Jurkat, Clone E6-1 (cell line): ENCODE measurements at regions not wholly inside any gene's neighbourhood (a gene's known extent, or its start where the extent isn't known, plus 50 kb on each side); places are given as distances from the start of the nearest gene placed in this dataset.

Source experiments
- DNase-seq: peaks from one replicate; pipeline ENCODE4 v3.0.0-alpha.2; 2011; ENCODE audit warnings: low read depth, low spot score
- H3K4me3 ChIP-seq: 2 replicates; pipeline ENCODE4 v1.5.1; 2011; ENCODE audit warnings: mild to moderate bottlenecking, low read length, control low read depth, moderate library complexity

DNA sequence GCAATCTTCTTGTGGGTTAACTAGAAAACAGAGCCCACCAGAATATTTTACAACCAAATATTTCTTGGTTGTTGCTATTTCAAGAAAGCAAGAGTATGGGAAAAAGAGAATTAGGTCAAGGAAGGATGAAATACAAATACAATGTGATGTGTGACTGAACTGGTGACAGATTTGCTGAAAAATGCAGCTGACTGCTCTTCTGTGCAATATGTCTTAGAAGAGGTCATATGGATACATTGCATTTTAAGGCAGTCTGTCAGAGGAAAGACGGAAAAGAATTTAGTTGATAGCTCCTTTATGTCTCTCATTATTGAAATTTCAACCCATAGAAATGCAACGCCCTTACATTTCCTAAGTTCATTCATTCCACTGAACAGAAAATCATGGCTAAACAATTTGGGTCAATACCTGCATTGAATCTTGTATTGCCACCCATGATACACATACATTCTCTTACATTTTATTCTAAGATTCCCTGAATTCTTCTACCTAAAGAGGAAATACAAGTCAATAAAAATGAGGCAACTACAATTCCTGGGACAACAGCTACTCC, 423.1 kb downstream of the ADAM29 start:
- DNase-seq, result no peak
- no peak overlapping the region for H3K4me3 ChIP-seq

DNA sequence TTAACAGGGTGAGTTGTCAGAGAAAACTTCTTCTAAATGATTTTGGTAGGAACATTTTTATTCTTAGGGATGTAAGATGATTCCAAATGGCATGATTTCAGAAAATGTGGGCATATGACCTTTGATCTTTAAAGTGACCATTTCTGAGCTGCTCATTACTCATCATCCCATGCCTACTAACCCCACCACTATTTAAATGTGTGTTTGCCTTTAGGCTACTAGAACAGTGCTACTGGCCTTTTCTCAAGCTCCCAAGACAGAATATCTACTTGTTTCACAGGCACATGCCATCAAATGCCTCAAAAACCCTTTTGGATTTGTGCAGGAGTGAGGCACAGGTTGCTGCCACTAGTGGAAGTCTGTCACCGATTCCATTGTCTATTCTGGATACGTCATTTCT, 428.2 kb downstream of the ADAM29 start:
- no peak overlapping the region for H3K4me3 ChIP-seq
- no peak for DNase-seq

DNA sequence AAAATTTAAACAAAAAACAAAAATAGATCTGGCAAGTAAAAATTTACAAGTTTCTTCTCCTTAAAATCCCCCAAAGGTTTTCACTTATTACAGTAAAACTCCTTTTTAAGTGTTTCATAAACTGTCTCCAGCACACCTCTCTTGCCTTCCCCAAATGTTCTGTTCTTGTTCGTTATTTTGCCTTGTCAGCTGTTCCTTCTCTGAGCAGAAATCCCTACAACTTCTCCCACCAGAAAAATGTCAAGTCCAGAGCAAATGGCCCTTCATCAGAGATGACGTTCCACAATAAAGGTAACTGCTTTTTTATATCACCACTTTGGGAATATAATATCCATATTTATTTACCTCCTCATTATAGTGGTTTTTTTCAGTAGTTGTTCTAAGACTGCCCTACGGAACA, 432.1 kb downstream of the ADAM29 start:
- no peak overlapping the region for H3K4me3 ChIP-seq
- no peak for DNase-seq

DNA sequence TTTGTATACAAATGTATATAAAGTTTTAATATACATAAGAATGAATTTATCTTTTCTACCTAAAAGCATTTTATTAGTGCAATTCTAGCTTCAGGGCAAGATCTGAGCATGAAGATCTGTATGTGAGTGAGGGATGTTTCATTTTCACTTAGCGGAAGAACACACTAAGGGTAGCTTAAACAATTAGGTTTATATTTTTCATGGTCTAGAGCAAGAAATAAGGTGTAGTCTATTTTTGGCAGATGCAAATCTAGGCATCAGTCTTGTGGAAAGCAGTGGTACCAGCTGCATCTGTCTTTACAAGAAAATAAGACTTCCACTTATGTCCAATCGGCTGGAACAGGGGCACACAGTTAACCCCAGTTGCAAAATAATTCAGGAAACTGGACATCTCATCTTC, 433.3 kb downstream of the ADAM29 start:
- no peak for DNase-seq
- H3K4me3 ChIP-seq, result no peak overlapping the region

DNA sequence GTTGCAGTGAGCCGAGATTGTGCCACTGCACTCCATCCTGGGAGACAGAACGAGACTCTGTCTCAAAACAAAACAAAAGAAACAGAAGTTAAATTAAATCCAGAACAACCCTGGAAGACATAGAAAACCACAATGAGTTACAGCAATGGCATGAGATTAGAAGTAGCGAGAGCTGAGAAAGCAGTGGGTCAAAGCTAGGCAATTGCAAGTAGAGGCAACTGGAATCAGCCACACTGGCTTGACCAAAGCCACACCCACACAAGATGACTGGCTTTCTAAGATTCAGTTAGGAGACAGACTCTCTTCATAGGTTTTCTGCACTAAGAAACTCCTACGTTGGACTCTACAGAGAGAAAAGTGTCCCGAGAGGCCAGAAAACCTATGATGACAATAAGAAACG, 443.0 kb downstream of the GPM6A start:
- DNase-seq, result no peak
- no peak overlapping the region for H3K4me3 ChIP-seq

DNA sequence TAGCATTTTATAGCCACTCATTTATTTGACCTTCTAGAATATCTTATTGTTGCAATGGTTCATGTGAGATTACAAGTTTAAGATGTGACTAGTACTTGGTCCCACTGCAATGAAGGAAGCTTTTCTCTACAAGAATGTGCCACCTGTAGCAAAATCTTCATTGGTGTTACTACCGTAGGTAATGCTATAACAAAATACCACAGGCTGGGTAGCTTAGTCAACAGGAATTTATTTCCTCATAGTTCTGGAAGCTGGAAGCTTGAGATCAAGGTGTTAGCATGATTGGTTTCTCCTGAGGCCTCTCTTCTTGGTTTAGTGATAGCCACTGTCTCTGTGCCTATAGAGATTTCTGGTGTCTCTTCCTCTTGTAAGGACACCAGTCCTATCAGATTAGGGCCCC, 441.0 kb downstream of the GPM6A start:
- no peak for DNase-seq
- no peak overlapping the region for H3K4me3 ChIP-seq

DNA sequence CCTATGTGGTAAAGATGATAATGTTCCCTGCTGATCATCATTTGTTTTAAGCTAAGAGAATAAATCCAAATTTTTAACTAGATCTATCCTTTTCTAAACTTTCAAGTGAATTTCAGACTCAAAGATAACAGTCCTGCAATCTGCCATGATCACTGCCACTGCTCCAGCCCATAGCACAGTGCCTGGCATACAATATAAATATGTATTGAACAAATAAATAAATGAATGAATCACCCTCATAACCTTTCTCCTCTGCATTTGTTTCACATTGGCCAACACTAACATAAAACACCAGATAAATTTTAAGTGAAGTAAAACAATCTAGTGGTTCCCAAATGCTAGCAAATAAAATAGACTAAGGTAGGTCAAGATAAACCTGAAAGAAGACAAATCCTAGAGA, 439.0 kb downstream of the GPM6A start:
- no peak for DNase-seq
- no peak overlapping the region for H3K4me3 ChIP-seq

DNA sequence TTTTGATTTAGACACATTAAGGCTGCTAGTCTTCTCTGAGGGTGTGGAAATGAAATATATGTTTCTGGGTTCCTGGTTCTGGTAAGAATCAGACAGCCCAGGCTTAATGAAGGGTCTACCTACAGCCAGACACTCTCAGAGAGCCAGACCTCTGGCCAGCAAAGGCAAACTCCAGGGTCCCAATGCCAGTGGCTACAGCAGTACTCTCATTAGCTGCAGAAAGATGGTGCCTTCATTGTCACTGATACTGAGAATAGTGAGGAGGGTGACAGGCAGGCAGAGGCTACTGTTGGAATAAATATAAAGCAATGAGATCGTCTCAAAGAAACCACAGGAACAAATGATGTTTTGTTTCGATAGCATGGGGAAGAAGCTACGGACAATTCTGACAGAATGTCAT, 437.6 kb downstream of the GPM6A start:
- DNase-seq, result no peak
- H3K4me3 ChIP-seq, result no peak overlapping the region

DNA sequence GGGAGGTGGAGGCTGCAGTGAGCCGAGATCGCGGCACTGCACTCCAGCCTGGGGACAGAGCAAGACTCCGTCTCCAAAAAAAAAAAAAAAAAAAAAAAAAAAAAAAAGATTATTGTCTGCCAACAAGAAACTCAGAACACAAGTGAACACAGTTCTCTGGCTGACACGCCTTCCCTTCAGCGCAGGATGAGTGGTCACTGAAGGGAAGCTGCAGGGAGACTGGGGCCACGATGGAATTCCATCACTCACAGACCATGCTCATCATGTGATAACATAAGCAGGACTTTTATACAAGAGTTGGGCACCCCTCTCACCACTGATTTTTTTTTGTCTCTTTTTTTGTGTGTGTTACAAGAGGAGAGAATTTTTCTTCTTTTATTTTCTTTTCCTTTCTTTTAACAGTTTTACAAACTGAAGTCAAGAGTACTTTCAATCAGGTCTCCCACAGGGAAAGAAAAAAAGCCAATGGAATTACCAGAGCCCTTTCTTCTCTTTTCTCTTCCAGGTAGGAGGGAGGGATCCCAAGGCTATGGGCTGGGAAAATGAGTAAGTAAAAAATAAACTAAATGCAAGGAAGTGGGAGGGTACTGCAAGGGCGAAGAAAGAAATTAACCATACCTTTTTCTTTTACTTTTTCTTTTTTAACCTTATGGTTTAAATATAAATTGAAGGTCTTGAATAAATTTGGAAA, 435.6 kb downstream of the GPM6A start:
- H3K4me3 ChIP-seq, result no peak overlapping the region
- no peak for DNase-seq

DNA sequence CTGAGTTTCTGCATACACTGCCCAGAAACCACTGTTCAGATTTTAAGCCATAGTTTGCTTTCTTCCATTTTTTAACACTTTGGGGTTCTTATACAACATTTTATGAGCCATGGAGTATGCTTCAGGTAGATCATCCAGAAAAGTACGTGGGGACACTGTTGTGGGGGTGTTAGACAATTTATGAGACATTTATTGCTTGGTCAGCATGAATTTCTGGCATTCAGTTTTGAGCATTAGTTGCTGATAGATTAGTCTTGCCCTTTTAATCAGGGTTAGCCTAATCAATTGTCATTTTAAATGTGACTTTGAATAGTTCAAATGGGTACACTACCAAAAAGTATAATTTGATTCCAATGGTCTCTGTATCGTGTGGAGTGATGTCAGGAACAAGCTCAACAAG, 434.9 kb downstream of the GPM6A start:
- H3K4me3 ChIP-seq, result no peak overlapping the region
- DNase-seq, result no peak

DNA sequence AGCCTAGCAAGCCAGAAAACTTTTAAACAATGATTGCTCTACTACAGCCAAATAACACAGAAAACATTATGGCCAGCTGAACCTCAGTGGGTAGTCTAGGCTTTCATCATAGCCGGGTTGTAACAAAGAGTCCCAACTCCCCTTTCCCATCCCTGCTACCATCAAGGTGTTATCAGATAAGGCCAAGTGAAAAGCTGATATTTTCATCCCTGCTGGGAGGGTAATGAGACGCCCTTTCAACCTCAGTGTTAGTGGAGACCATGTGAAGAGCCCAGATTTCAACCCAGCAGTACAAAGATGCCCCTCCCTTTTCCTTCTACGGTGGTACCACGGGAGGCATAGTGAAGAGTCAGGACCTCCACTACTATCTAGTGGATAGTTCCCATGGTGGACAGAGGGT, 433.7 kb downstream of the GPM6A start:
- no peak overlapping the region for H3K4me3 ChIP-seq
- no peak for DNase-seq

DNA sequence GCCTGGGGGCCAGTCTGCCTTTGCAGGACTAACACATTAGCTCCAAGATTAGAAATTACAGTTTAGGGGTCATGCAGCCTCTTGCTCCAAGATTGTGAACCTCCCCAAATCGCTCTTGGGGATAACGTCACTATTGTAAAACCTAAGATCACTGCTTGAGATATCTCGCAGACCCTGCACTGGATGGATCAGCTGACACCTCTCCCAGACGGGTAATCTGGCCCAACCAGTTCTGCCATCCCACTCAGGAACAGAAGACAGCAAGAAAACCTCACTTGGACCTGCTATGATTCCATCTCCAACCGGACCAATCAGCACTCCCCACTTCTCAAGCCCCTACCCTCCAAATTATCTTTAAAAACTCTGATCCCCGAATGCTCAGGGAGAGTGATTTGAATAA, 431.2 kb downstream of the GPM6A start:
- no peak overlapping the region for H3K4me3 ChIP-seq
- DNase-seq, result no peak

DNA sequence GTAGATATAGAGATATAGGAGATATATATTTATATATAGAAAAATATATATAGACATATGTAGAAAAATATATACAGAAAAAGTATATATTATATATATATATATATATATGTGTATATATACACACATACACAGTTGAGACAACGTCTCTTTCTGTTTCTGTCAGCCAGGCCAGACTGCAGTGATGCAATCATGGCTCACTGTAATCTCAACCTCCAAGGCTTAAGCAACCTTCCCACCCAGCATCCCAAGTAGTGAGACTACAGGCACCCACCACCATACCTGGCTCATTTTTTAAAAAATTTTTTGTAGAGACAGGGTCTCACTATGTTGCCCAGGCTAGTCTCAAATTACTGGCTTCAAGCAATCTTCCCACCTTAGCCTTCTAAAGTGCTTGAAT, 426.3 kb downstream of the GPM6A start:
- DNase-seq, result no peak
- no peak overlapping the region for H3K4me3 ChIP-seq

DNA sequence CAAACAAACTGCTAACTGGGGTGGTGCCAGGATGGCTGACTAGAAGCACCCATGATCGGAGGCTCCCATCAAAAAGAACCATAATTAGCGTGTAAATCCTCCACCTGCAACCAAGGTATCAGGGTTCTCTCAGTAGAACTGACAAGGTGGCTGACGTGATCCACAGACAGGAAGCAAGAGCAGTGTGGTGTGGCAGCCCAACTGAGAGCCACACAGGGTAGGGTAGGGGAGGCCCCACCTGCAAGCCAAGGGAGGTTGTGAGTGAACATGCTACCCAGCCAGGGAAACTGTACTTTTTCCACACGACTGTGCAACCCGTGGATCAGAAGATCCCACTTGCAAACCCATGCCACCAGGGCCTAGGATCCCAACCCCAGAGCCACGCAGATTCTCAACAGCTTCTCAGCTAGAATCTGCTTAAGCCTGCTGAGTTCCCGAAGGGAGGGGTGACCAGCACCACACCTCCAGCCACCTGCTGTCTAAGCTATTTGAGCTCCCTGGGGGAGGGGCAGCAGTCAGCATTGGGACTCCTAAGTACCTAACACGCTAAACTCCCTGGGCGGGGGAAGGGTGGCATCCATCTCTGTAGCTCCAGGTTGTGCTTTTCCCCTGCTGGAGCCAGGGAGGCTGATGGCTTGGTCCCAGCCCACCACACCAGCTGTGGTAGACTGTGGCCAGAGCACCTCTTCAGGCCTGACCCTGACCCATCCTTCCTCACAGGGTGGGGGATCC, 425.1 kb downstream of the GPM6A start:
- no peak overlapping the region for H3K4me3 ChIP-seq
- DNase-seq, result no peak

DNA sequence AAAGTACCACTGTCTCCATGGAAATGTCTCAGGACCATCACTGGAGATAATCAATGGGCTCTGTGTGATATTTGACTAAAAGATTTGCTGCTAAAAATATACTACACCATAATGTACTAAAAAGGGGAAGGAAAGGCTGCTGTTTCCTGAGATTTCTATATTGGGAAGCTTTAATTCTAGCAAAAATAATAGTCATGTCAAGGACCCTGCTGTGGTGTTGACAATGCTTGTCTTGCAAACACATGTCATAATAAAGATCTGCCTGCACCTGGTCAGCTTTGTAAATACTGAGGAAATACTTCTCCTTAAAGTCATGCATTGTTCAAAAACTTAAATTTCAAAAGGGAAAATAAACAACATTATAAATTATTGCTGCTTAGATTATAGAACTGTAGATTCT, 417.9 kb downstream of the GPM6A start:
- H3K4me3 ChIP-seq, result no peak overlapping the region
- no peak for DNase-seq

DNA sequence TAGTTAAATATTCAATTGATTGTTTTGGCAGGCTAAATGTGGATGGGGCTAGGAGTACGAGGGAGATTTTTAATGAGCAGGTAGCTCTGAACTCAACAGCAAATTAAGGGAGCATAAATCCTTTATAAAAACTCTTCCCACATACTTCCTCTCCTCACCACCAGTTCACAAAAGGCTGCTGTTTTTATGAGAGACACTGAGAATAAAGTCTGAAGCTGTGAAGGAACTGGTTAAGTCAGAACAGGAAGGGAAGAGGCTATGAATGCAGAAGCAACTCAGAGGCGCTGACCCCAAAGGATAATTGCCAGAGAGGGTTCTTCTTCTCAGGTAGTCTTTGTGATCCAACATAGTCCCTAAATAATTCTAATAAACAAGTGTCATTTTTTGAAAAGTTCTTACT, 406.1 kb downstream of the GPM6A start:
- H3K4me3 ChIP-seq, result no peak overlapping the region
- no peak for DNase-seq

DNA sequence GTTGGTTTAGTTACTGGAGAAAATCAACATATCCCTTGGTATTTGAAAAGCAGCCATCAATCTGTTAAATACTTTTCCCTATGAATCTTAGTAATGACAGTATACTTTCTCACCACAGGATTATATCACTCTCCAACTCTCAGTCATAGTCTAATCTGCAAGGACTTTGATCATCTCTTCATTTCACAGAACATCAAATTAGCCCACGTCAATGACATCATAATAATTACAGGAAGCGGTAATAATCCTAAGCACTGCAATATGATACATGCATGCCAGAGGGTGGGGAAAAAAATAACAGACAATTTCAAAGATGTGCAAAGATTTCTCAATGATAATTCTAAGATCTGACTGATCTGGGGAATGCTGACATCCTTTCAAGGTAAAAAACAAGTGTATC, 404.1 kb downstream of the GPM6A start:
- no peak for DNase-seq
- no peak overlapping the region for H3K4me3 ChIP-seq

DNA sequence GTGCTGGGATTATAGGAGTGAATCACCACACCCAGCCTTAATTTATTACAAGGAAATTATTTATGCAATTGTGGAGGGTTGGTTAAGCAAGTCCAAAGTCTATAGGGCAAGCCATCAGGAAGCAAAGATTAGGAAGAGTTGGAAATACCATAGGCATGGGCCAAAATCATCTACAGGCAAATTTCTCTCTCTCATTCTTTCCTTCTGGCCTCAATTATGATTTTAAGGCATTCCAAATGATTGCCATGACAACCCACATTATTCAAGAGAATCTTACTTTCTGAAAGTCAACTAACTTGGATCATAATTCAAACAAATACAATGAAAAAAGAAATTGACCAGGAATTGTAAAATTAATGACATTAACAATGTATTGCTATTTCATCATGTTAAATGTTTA, 400.8 kb downstream of the GPM6A start:
- H3K4me3 ChIP-seq, result no peak overlapping the region
- no peak for DNase-seq

DNA sequence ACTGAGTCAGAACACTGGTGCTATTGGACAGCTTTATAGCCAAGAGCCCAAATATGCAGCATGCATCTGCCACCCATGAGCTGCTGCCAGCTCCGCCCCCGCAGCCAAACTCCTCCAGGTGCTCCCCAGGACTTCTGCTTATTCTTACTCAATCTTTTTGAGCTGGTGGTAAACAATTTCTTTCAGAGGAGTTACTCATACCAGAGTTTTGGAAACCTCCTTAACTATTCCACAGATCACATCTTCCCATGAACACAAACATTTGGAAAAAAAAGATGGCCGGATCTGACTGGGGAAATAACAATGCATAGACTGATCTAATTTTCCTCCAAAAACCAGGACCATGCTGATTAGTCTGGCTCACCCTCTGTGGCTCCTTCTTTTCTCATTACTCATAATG, 399.9 kb downstream of the GPM6A start:
- no peak for DNase-seq
- H3K4me3 ChIP-seq, result no peak overlapping the region

DNA sequence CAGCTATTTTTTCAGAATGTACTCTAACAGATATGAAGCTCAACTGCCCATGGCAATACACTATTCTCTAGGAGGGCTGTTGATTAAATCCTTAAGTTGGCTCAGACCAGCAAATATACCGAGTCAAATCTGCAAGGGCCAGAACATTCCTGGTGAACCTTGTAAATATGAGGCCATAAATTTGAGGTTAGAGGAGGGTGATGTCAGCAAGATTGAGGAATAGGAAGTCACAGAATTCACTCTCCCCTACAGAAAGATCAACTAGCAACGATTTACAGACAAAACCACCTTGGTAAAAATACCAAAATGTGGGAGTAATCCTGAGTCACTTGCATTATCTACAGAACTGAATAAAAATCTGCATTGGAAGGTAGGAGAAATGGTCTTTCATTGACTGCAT, 399.3 kb downstream of the GPM6A start:
- H3K4me3 ChIP-seq, result no peak overlapping the region
- DNase-seq, result no peak

DNA sequence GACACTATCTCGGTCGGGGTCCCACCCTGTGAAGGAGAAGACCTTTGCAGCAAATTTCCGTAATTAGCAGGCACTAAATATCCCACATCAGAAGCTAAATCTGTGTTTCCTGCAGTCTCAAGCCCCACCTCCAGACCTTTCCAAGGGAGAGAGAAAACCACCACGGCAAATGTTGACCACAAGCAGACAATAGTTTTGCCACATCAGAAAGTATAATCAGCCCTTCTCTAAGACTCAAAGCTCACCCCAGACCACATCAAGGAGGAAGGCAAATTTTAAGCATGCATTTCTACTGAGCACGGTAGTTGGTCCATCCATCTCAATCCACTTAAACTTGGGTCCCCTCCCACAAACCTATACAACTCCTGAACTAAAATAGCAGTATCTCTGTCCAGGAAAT, 398.5 kb downstream of the GPM6A start:
- DNase-seq, result peak; percentile 83
- no peak overlapping the region for H3K4me3 ChIP-seq
